HCT116 (cell line): ENCODE measurements at regions not wholly inside any gene's neighbourhood (a gene's known extent, or its start where the extent isn't known, plus 50 kb on each side); places are given as distances from the start of the nearest gene placed in this dataset.

ENCODE experiments used
- ATAC-seq: fragments of 200-7000 bp; cut with Tn5 transposase; 2 replicates; pipeline ENCODE4 v1.9.1; 2020; ENCODE audit warnings: mild to moderate bottlenecking, moderate library complexity
- BruUV-seq: library from RNA; stranded (reverse); fragments of 400-500 nt; replicated peaks from 2 replicates; lab custom pipeline; 2021; lab: Mats Ljungman, UMichigan
- CTCF ChIA-PET: fragments of 300-600 bp; sonication (Branson Sonifier 250); formaldehyde crosslinking; loops from one replicate; lab custom pipeline; 2021; ENCODE audit warnings: antibody characterized with exemption; lab: Charles Lee
- POLR2A ChIA-PET: fragments of 300-600, 350-600 bp; sonication (Branson Sonifier 250); formaldehyde crosslinking; loops from one replicate; lab custom pipeline; 2021; ENCODE audit warnings: antibody characterized with exemption; lab: Charles Lee
- RAD21 ChIA-PET, 2 experiments: fragments of 300-600 bp; sonication (Branson Sonifier 250); formaldehyde crosslinking; loops; one replicate each; lab custom pipeline; 2023; ENCODE audit warnings: low total read pairs in 2 of 2; ENCODE audit not compliant: uncharacterized antibody in 2 of 2, unreplicated experiment in 2 of 2, low non-redundant PET in 1 of 2; lab: Charles Lee
- DNase-seq: peaks from one replicate; pipeline ENCODE4 v3.0.0-alpha.2; 2010; ENCODE audit warnings: low read depth, low spot score
- H2AFZ ChIP-seq: fragments of 200-600 bp; shearing (Covaris generic), sonication (generic); 2 replicates; pipeline ENCODE4 v1.6.1; 2017; ENCODE audit warnings: low read depth, mixed run types, mixed read lengths, antibody characterized with exemption, low read length; ENCODE audit not compliant: poor library complexity, severe bottlenecking
- H3K27ac ChIP-seq: 2 replicates; pipeline ENCODE4 v1.5.1; 2012; ENCODE audit warnings: low read depth, low read length
- H3K27me3 ChIP-seq: fragments of 200-600 bp; sonication (generic); 2 replicates; pipeline ENCODE4 v1.6.1; 2016; ENCODE audit warnings: mixed run types, low read length, mixed read lengths; ENCODE audit not compliant: insufficient read depth
- H3K36me3 ChIP-seq, 2 experiments: fragments of 200-500 bp in 1 of 2; fragments of 200-600 bp in 1 of 2; sonication (Bioruptor generic) in 1 of 2; sonication (generic) in 1 of 2; 2 replicates each; pipeline versions ENCODE4 v1.5.1 to v1.6.1; 2014 to 2016; ENCODE audit warnings: low read length in 2 of 2, inconsistent platforms in 1 of 2, mixed read lengths in 1 of 2, mixed run types in 1 of 2; ENCODE audit not compliant: insufficient read depth in 2 of 2, control insufficient read depth in 1 of 2
- H3K4me1 ChIP-seq, 2 experiments: fragments of 200-600 bp in 1 of 2; sonication (generic) in 1 of 2; 2 replicates each; pipeline versions ENCODE4 v1.5.1 to v1.6.1; 2012 to 2017; ENCODE audit warnings: low read length in 2 of 2, inconsistent platforms in 1 of 2, mild to moderate bottlenecking in 1 of 2, mixed read lengths in 1 of 2, mixed run types in 1 of 2, moderate library complexity in 1 of 2; ENCODE audit not compliant: insufficient read depth in 2 of 2, control insufficient read depth in 1 of 2
- H3K4me2 ChIP-seq: fragments of 200-600 bp; sonication (generic); 2 replicates; pipeline ENCODE4 v1.6.1; 2017; ENCODE audit warnings: mixed run types, low read length, mixed read lengths
- H3K4me3 ChIP-seq, 2 experiments: fragments of 200-600 bp in 1 of 2; sonication (generic) in 1 of 2; replicated peaks in 1 of 2; 2 replicates each; pipeline ENCODE4 v1.5.1; 2011 to 2016; ENCODE audit warnings: low read length in 2 of 2, control low read depth in 1 of 2, low read depth in 1 of 2, mild to moderate bottlenecking in 1 of 2, mixed read lengths in 1 of 2, mixed run types in 1 of 2
- H3K79me2 ChIP-seq: fragments of 200-600 bp; sonication (generic); 2 replicates; pipeline ENCODE4 v1.6.1; 2017; ENCODE audit warnings: mild to moderate bottlenecking, mixed run types, low read length, moderate library complexity, mixed read lengths; ENCODE audit not compliant: insufficient read depth
- H3K9ac ChIP-seq: fragments of 200-600 bp; sonication (generic); 2 replicates; pipeline ENCODE4 v1.6.1; 2016; ENCODE audit warnings: low read length, mixed read lengths
- H3K9me2 ChIP-seq: fragments of 200-600 bp; sonication (generic), shearing (Covaris generic); 2 replicates; pipeline ENCODE4 v1.6.1; 2017; ENCODE audit warnings: mixed run types, mild to moderate bottlenecking, moderate library complexity; ENCODE audit not compliant: insufficient read depth
- H3K9me3 ChIP-seq, 2 experiments: fragments of 200-500 bp in 1 of 2; fragments of 200-600 bp in 1 of 2; sonication (Bioruptor generic) in 1 of 2; sonication (generic) in 1 of 2; 2 replicates each; pipeline ENCODE4 v1.6.1; 2014 to 2017; ENCODE audit warnings: low read length in 2 of 2, mixed read lengths in 2 of 2, inconsistent platforms in 1 of 2, low read depth in 1 of 2, mild to moderate bottlenecking in 1 of 2, mixed run types in 1 of 2, moderate library complexity in 1 of 2; ENCODE audit not compliant: control insufficient read depth in 1 of 2, insufficient read depth in 1 of 2
- H4K20me1 ChIP-seq: fragments of 200-600 bp; sonication (generic), shearing (Covaris generic); 2 replicates; pipeline ENCODE4 v1.6.1; 2017; ENCODE audit warnings: mixed run types, mild to moderate bottlenecking, moderate library complexity; ENCODE audit not compliant: insufficient read depth
- CTCF ChIP-seq, 3 experiments: fragments of 200-600 bp in 1 of 3; sonication (generic) in 1 of 3; IDR thresholded peaks in 2 of 3; conservative IDR thresholded peaks in 1 of 3; 2 replicates each; pipeline ENCODE4 v1.5.1; 2012 to 2017; ENCODE audit warnings: low read depth in 2 of 3, low read length in 2 of 3, antibody characterized with exemption in 1 of 3, borderline replicate concordance in 1 of 3, control low read depth in 1 of 3, mild to moderate bottlenecking in 1 of 3, mixed read lengths in 1 of 3, mixed run types in 1 of 3, moderate library complexity in 1 of 3; ENCODE audit not compliant: insufficient read depth in 1 of 3
- POLR2A ChIP-seq: IDR thresholded peaks from 2 replicates; pipeline ENCODE4 v1.7.0; 2011; ENCODE audit warnings: borderline replicate concordance; ENCODE audit not compliant: insufficient read depth, insufficient read length; ENCODE audit errors: extremely low read depth
- SP1 ChIP-seq: IDR thresholded peaks from 2 replicates; pipeline ENCODE4 v1.6.1; 2012; ENCODE audit warnings: low read depth
- YY1 ChIP-seq: IDR thresholded peaks from 2 replicates; pipeline ENCODE4 v1.6.1; 2011; ENCODE audit warnings: low read length, low read depth, moderate library complexity, mild to moderate bottlenecking; ENCODE audit not compliant: insufficient replicate concordance; ENCODE audit errors: extremely low read depth
- ZBTB33 ChIP-seq: IDR thresholded peaks from 2 replicates; pipeline ENCODE4 v1.6.1; 2011; ENCODE audit warnings: mild to moderate bottlenecking, low read length, moderate library complexity; ENCODE audit not compliant: insufficient replicate concordance; ENCODE audit errors: extremely low read depth
- ZFX ChIP-seq: fragments of 450-650 bp; IDR thresholded peaks from 2 replicates; pipeline ENCODE4 v1.6.1; 2017
- intact Hi-C: fragments of 100-400 bp; cut with micrococcal nuclease; formaldehyde crosslinking; loops from 2 replicates; pipeline ENCODE4 v1.10.0; 2022

- TF ChIP-seq CTCF (IDR thresholded peaks at IDR 0.05 in 2 of 3, conservative IDR thresholded peaks at IDR 0.05 in 1 of 3; ENCODE audit: borderline replicate concordance in 1 of 3, insufficient read depth in 1 of 3, low read depth in 2 of 3, low read length in 2 of 3) (no peak), POLR2A (no peak), YY1 (no peak), ZBTB33 (no peak), ZFX (no peak)
These were observed 582.2 kb upstream of the CADM1 start (continued) for GRCh38 chr11:116086426-116086825.

GRCh38 chr11:116085031-116085635, 580.9 kb upstream of the CADM1 start:
- no peaks in the 10 kb centered on the region for H4K20me1 ChIP-seq
- 0 out of 2 replicates have a peak, but pooled peaks cover 5% of the 10 kb centered on the region for H3K27me3 ChIP-seq
- ATAC-seq (no peak), DNase-seq (no peak)
- H3K79me2 ChIP-seq: no peaks in the 10 kb centered on the region
- no peak overlapping the region for H3K9ac ChIP-seq
- RAD21 ChIA-PET: no interaction called here
- intact Hi-C loops: no loop called here
- no peaks in the 10 kb centered on the region for H3K36me3 ChIP-seq
- H3K4me1 ChIP-seq: no peaks in the 10 kb centered on the region
- H3K4me3 ChIP-seq: no peak overlapping the region
- H3K9me2 ChIP-seq: no peaks in the 10 kb centered on the region
- no peaks in the 10 kb centered on the region for H3K9me3 ChIP-seq
- H2AFZ ChIP-seq: no peak overlapping the region
- no peak overlapping the region for H3K4me2 ChIP-seq
- H3K27ac ChIP-seq: no peak overlapping the region
- TF ChIP-seq SP1 (no peak), ZFX (no peak), CTCF (IDR thresholded peaks at IDR 0.05 in 2 of 3, conservative IDR thresholded peaks at IDR 0.05 in 1 of 3; ENCODE audit: borderline replicate concordance in 1 of 3, insufficient read depth in 1 of 3, low read depth in 2 of 3, low read length in 2 of 3) (no peak)
- BruUV-seq: no TSS peak
- POLR2A ChIA-PET: no interaction called here
- CTCF ChIA-PET: no interaction called here
